AG08395 (cell line): ENCODE measurements at regions not wholly inside any gene's neighbourhood (a gene's known extent, or its start where the extent isn't known, plus 50 kb on each side); places are given as distances from the start of the nearest gene placed in this dataset.
"Not testable (repeated sequence)": the region's sequence is repeated elsewhere in the genome, so short reads cannot be mapped to it uniquely, and the experiment has no call there.

Source experiments
- DNase-seq: peaks from one replicate; pipeline ENCODE4 v3.0.0; 2012; ENCODE audit warnings: mixed read lengths, low spot score

GRCh38 chr14:25699981-25700380 is 650.0 kb upstream of the STXBP6 start:
- DNase-seq: no peak

GRCh38 chr14:25698111-25698510 is 648.2 kb upstream of the STXBP6 start:
- DNase-seq: no peak

- DNase-seq: no peak
Measured at GRCh38 chr14:25696176-25696575, 646.2 kb upstream of the STXBP6 start.

DNA sequence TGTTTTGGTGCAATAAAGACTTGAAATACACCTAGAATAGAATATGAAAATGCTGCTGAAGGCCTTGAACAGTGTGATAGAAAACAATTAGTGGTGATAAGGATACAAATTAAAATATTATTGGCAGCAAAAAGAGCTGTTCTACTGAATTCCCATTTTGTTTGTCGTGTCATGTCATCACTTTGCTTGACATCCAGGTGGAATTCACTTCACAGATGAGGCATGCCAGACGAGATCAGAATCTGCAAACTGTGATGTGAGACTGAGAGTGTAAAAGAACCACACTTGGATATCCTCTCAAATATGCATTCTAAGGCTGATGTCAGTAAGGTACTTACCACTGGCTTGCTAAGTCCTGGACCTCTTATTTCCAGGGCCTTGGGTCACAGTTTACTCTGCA is 635.1 kb upstream of the STXBP6 start:
- DNase-seq: no peak

GRCh38 chr14:25680934-25681333 is 631.0 kb upstream of the STXBP6 start:
- no peak for DNase-seq

DNA sequence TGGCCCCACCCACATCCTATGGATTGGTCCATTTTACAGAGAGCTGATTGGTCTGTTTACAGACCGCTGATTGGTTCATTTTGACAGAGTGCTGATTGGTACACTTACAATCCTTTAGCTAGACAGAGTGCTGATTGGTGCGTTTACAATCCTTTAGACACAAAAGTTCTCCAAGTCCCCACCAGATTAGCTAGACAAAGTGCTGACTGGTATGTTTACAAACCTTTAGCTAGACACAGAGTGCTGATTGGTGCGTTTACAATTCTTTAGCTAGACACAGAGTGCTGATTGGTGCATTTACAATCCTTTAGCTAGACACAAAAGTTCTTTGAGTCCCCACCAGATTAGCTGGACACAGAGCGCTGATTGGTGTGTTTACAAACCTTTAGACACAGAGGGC is 630.6 kb upstream of the STXBP6 start:
- DNase-seq: not testable (repeated sequence)

- DNase-seq: no peak
Measured at GRCh38 chr14:25677111-25677510, 627.2 kb upstream of the STXBP6 start.

- DNase-seq: no peak
Measured at GRCh38 chr14:25667387-25667786, 617.4 kb upstream of the STXBP6 start.

DNA sequence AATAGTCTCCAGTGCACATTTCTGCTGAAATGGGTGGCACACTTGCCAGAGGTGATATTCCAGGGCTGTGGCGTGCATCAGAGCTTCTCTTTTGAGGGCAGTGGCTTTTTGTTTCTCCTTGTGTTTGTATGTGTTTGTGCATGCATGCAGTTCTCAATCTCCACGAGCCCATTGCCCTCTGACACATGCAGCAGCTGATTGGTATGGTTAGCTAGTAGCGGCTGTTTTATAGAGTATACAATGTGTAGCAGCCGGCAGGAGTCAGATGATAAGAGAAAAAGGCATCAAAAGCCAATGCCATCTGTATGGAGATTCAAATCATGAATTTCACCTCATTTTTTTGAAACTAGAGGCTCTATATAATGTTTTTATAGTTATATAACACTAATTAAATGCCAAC is 616.9 kb upstream of the STXBP6 start:
- DNase-seq: no peak

- DNase-seq: no peak
Measured at GRCh38 chr14:25658988-25659387, 609.0 kb upstream of the STXBP6 start.

DNA sequence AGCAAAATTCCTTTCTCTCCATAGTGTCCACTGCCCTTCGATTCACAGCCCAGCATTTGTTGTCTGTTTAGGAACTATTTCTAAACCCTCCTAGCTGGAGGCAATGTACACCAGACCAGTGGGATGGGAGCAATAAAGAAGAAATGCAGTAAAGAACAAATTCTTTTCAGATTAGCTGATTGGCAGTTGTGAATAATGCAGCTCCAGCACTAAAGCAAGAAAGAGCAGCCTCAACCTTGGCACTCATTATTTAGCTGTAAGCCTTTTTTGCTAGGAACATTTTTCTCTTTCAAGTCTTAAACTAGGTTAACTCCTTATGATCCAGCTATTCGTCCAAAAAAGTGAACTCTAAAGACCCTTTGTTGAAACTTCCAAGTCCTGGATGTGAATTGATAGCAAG is 580.5 kb upstream of the STXBP6 start:
- DNase-seq: no peak

DNA sequence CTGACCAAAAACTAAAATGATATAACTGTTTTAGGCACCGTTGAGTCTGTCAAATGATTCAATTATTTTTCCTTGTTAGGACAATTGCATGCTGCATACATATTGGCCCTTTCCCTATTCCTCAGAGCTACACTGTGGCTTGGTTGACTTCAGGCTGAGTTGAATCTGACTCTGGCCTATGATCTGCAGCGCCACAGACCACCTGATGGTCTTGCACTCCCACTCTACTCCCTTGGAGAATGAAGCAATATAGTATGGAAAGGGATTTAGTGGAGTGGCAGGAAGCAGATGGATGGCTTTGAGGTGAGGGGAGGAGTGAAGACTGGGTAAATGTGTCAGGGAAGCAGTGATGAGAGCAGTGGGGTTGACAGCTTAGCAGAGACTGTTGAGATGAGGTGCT is 579.0 kb upstream of the STXBP6 start:
- DNase-seq: no peak

- DNase-seq: no peak
Measured at GRCh38 chr14:25628390-25628789, 578.4 kb upstream of the STXBP6 start.

GRCh38 chr14:25626986-25627385 is 577.0 kb upstream of the STXBP6 start:
- DNase-seq: no peak

GRCh38 chr14:25622763-25623162 is 572.8 kb upstream of the STXBP6 start:
- no peak for DNase-seq

DNA sequence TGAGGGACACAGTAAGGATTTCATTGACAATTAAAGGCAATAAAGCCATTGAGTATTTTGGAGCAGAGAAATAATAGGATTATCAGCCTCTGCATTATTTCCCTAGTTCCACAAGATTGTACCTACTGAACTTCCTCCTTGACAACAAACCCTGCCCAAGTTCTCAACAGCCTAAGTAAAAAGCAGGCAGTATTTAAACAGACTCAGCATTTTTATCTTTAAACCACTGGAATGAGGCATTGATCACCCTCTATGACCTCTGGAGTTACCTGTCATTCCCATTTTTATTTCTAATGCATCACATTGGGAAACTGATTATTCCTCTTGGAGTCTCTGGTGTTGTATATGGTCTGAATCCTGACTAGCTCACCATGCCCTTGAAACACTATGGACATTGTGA is 570.6 kb upstream of the STXBP6 start:
- no peak for DNase-seq

GRCh38 chr14:25615174-25615573 is 565.2 kb upstream of the STXBP6 start:
- no peak for DNase-seq

DNA sequence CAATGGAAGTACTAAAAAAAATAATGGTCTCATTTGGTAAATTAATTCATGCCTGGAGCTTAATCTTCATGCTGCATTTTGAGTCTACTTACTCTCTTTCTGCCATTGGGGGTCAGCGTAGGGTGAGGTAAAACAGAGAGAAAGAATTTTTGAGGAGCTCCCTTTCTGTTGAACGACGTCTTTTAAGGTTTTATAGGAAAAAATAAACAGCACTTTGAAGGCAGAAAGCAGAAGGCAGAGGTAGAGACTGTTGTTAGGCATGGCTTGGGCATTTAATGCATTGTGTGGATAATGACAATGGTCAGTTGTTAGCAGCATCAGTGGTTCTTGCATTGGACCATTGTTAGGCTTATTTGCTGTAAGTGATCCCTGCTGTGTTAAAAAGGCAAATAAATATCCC is 557.2 kb upstream of the STXBP6 start:
- no peak for DNase-seq

- no peak for DNase-seq
Measured at GRCh38 chr14:25602106-25602505, 552.2 kb upstream of the STXBP6 start.

GRCh38 chr14:25588751-25589150 is 538.8 kb upstream of the STXBP6 start:
- DNase-seq: no peak

GRCh38 chr14:25574628-25575325 is 524.8 kb upstream of the STXBP6 start:
- no peak for DNase-seq

GRCh38 chr14:25570483-25570882 is 520.5 kb upstream of the STXBP6 start:
- DNase-seq: no peak

GRCh38 chr14:25557466-25557865 is 507.5 kb upstream of the STXBP6 start:
- no peak for DNase-seq

GRCh38 chr14:25552826-25553225 is 502.9 kb upstream of the STXBP6 start:
- no peak for DNase-seq

- DNase-seq: no peak
Measured at GRCh38 chr14:25551674-25552073, 501.7 kb upstream of the STXBP6 start.
